ENCODE measurements at regions not wholly inside any gene's neighbourhood (a gene's known extent, or its start where the extent isn't known, plus 50 kb on each side); places are given as distances from the start of the nearest gene placed in this dataset.
"Not testable (repeated sequence)": the region's sequence is repeated elsewhere in the genome, so short reads cannot be mapped to it uniquely, and the experiment has no call there.

DNA sequence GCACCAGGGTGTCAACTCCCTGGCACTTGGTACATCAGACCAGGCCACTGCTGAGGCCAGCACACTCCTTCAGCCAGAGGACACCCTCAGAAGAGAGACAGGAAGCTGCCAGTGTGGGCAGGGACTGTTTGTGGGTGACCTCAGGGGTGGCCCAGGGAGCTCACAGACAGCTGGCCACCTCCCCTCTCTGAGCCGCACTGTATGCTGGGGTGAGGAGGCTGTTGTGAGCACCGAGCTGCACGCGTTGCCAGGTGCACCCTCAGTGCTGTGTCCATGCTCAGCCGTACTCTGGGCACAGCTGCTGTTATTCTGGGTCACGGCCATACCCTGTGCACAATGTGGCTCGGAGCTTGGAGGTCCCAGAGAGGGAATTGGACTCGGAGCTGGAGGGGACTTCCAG lies 61.5 kb upstream of the NANOS1 start:
- no peak for DNase-seq

DNA sequence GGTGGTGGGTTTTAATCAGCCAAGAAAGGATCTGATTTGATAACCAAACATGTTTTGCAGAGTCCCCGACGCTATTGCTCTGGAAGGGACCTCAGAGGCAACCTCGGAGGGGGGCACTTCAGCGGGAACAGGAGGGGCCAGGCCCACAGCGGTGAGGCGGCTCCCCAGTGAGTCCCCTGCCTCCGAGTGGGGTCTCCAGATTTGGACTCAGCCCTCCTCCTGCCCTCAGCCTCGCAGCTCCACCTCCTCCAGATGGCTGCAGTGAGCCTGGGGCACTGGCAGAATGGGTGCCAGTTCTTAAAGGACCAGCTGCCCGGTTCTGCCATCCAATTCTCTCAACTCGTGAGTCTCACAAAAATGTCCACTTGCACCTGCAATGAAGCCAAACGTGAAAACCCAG lies 61.0 kb upstream of the NANOS1 start:
- no peak for DNase-seq

DNA sequence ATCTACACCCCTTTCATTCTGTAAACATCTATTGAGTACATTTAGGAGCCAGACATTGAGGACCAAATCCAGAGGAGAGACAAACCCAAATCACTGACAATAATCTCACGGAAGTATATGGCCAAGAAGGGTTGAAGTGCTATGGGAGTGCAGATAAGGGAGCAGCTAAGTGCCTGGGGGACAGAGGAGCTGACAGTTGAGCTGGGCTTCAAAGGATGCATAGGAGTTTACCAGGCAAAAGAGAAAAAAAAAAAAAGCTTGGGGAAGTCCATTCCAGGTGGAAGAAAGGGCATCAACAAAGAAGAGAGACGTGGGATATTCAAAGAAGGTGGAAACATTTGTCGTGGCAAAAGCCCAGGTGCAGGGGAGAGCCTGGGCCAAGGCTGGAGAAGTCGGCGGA lies 60.5 kb upstream of the NANOS1 start:
- DNase-seq: no peak

DNA sequence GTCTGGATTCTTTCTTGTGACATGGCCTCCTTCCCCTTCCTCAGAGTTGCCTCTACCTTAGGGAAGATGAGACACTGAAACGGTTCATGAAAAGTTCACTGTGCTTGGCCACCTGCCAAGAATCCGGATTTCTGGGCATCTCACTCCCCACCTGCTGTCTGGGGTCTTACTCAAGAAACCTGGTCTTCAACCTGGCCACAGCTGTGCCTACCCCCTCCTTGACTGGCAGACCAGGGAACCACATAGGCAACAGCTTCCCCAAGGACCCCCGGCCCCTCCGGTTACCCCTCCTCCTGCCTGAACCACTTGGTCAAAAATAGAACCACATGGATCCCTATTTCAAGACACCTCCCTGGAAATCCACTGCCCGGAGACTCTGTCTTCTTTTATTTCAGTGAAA lies 58.7 kb upstream of the NANOS1 start:
- no peak for DNase-seq

DNA sequence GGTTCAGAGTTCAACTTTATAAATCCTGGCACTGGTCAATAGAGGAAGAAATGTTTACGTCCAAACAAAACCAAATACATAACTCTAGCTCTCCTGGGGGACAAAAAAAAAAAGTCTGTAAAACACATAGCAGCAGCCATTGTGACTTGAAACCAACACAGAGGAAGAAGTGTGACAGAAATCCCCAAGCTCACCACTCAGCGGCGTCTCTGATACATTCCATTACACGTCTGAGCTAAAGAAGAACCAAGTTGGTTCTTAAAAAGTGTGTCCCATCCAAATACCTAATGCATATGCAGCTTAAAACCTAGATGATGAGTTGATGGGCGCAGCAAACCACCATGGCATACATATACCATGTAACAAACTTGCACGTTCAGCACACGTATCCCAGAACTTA lies 58.3 kb upstream of the NANOS1 start:
- no peak for DNase-seq

DNA sequence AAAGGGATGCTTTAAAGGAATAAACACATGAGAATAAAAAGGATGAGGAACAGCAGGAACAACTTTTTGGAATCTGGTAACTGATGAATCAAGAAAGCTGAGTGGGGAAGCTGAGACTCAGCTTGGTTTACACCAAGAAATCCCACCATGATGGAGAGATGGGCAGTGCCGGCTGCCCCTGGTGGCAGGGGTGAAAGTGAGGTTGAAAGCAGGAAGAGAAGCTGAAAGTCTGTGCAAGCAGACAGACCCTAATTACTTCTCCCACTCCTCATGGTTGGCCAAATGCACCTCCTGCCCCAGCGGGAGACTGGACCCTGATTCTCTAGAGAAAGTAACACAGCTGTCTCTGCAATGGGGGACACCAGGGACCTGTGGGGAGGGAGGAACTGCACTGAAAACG lies 57.6 kb upstream of the NANOS1 start:
- DNase-seq: no peak

DNA sequence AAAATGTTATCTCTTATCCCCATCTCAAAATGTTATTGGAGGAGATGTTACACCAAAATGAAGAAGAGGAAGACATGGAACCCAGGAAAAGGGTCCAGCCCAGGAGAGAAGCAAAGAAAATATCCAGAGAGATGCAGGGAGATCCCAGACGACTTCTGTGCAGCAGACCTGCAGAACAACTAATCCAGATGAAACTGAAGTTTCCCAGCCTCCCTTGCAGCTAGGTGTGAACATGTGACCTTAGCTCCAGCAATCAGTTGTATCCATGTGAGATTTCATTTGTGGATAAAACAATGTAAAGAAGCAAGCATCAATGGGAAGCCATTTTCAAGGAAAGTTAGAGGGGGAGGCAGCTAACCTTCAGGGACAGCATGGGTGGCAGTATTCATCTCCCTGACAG lies 55.8 kb upstream of the NANOS1 start:
- no peak for DNase-seq

DNA sequence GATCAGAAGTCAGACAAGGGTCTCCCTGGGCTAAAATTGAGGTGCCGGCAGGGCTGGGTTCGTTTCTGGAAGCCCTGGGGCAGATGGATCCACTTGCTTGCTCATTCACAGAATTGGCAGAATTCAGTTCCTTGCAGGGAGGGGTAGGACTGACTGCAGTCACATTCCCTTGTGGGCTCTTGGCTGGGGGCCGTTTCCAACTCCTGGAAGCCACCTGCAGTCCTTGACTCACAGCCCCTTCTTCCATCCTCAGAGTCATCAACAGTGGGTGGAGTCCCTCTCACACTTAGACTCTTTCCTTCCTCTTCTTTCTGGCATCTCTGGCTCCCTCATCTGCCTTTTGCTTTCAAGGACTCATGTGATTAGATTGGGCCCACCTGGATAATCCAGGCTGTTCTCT lies 54.6 kb upstream of the NANOS1 start:
- DNase-seq: no peak

DNA sequence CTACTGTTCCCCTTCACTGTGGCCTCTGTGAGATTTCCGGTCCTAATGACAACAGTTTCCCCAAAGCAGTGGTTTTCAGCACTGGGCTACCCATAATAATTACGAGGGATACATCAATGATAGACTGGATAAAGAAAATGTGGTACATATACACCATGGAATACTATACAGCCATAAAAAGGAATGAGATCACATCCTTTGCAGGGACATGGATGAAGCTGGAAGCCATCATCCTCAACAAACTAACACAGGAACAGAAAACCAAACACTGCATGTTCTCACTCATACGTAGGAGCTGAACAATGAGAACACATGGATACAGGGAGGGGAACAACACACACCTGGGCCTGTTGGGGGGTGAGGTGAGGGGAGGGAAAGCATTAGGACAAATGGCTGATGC lies 53.3 kb upstream of the NANOS1 start:
- DNase-seq: not testable (repeated sequence)

DNA sequence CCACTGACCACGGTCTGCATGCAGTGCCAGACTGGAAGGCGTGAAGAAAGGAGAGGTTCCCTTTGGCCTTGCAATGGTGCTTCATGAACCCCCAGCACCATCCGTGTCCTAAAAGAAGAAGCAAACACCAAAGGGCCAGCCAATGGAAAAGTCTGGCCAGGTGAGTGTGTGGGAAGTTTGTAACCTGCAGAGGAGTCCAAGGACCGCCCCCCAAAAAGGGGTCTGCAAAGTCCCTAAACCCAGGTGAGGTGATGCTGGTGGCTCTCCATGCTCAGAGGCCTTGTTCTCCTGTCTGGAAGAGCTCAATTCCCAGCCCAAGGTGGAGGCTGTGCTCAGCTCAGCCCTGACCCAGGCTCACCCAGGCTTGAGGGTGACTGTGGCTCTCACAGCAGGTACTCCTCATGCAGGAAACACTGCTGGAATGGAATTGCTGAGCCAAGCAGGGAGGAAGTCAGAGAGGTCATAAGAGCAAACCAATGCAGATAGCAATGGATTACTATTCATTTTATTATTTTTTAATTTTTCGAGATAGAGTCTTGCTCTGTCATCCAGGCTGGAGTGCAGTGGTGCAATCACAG lies 52.4 kb upstream of the NANOS1 start:
- DNase-seq: no peak

DNA sequence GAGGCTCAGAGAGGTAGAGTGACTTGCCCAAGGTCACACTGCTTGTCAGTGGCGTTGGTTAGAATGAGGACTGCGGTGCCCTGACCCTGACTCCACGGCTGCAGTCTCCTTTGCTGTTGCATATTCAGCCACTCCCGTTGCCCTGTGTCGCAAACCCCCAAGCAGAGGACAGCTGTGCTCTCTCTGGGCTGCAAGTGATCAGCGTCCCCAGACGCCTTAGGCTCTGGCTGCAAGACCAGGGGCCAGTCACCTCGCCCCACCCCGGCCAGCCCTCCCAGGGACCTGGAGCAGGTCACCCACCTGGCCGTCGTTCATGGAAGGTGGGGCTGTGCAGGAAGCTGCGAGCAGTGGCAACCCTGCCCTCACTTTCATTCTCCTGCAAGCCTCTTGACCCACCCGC lies 51.7 kb upstream of the NANOS1 start:
- DNase-seq: no peak

DNA sequence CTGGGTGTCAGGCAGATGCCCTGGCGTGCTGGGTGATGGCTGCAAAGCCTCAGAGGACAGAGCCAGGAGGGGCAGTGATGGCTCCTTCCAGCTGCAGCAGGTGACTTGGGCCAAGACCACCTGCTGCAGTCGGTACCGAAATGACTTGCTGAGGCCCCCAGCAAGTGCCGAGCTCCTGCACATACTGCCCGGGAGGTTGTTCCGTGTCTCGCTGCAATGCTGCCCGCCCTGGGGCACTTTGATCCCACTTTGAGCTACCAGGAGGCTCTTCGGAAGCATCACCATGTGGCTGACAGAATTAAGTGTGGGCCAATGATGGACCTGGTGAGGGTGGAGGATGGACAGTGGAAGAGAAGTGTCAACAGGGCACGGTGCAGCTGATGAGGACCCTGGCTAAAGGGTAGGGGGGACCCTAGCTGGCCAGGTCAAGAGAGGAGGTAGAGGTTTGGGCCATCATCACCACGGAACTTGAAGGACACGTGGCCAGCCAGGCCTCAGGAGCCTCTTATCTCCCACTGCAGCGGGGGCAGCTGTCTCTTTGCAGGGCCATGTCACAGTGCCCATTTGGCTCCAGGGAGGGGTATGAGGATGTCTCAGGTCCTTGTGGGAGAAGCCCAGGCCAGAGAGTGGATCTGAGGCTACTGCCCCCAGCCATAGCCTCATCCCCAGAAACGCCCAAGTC lies 51.1 kb upstream of the NANOS1 start:
- no peak for DNase-seq

DNA sequence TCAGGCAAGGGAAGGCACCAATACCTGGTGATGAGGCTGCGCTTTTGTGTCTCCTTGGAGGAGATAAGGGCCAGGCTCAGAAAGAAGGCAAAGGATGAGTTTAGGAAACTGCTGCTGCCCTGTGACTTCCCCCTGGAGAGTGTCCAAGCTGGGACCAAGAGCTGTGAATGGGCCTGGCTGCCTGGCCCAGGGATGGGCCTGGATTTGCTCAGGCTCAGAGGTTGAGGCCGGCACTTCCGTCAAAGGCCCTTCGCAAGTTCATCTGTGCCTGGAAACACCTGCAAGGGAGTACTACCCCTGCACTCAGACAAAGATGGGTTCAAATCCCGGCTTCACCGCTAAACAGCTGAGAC lies 50.5 kb upstream of the NANOS1 start:
- DNase-seq: no peak

DNA sequence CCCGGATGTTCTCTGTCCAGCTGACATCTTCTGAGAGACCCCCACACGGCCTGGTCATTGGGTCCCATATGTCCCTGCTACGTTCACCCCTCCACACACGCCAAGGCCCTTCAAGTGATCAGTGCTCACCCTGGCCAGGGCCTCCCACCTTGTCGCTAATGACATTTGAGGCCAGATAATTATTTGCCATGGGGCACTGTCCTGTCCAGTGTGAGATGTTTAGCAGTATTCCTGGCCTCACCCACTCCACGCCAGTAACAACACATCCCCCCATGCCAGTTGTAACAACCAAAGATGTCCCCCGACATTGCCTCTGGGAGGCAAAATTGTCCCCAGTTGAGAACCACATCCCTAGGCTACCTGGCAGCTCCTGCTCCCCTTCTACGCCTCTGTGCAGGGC lies 49.9 kb upstream of the NANOS1 start:
- no peak for DNase-seq

Measured in CD4-positive, alpha-beta T cell treated with Interleukin-4 for 1 hour (primary cell).